GM12864 (cell line): ENCODE measurements at regions not wholly inside any gene's neighbourhood (a gene's known extent, or its start where the extent isn't known, plus 50 kb on each side); places are given as distances from the start of the nearest gene placed in this dataset.

ENCODE experiments used
- DNase-seq: peaks from one replicate; pipeline ENCODE4 v3.0.0-alpha.2; 2011; ENCODE audit warnings: low read depth
- H3K4me3 ChIP-seq: 2 replicates; pipeline ENCODE4 v1.5.1; 2011; ENCODE audit warnings: mild to moderate bottlenecking, low read depth, low read length, control low read depth
- TF ChIP-seq, protein P1 (sequence below): IDR thresholded peaks from 2 replicates; pipeline ENCODE4 v1.5.1; 2011; ENCODE audit warnings: low read depth, mild to moderate bottlenecking, moderate library complexity, low read length, control low read depth, inconsistent platforms; ENCODE audit errors: missing control alignments

DNA sequence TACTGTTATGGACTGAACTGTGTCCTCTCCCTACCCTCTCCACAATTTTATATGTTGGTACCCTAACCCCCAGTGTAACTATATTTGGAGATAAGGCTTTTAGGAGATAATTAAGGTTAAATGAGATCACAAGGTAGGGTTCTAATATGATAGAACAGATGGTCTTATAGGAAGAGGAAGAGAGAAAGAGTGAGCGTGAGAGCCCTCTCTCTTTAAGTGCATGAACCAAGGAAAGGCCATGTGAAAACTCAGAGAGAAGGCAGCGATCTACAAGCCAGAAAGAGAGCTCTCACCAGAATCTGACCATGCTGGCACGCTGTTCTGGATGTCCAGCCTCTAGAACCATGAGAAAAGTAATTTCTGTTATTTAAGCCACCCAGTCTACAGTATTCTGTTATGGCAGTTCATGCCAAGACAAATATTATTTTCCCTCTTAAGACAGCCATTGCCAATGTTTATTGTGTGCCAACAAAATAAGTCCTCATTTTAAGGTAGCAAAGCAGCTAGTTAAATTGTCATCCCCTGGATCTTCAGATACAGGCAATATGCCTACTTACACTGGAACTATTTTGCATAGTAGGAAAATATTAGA lies 336.2 kb downstream of the MID1IP1 start:
- TF ChIP-seq, protein P1, sequence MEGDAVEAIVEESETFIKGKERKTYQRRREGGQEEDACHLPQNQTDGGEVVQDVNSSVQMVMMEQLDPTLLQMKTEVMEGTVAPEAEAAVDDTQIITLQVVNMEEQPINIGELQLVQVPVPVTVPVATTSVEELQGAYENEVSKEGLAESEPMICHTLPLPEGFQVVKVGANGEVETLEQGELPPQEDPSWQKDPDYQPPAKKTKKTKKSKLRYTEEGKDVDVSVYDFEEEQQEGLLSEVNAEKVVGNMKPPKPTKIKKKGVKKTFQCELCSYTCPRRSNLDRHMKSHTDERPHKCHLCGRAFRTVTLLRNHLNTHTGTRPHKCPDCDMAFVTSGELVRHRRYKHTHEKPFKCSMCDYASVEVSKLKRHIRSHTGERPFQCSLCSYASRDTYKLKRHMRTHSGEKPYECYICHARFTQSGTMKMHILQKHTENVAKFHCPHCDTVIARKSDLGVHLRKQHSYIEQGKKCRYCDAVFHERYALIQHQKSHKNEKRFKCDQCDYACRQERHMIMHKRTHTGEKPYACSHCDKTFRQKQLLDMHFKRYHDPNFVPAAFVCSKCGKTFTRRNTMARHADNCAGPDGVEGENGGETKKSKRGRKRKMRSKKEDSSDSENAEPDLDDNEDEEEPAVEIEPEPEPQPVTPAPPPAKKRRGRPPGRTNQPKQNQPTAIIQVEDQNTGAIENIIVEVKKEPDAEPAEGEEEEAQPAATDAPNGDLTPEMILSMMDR = no peak
- no peak for DNase-seq
- H3K4me3 ChIP-seq = no peak overlapping the region

DNA sequence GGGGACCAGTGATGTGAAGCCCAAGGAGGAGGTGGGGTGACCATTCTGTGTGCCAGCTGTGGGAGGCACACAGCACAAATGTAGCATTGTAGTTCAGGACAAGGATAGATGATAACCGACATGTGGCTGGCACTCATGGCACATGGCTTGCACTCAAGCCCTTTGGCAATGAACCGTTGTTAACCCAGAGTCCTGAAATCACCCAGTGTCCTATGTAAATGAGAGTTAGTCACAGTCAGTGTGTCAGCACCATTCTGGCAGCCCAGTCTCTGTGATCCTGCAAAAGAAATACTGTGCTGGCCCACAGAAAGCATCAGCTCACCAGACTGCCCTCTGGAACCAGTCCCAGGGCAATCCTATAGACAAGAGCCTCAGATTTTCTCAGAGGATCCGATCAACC lies 339.3 kb downstream of the MID1IP1 start:
- TF ChIP-seq, protein P1 = no peak
- DNase-seq = no peak
- H3K4me3 ChIP-seq = no peak overlapping the region

DNA sequence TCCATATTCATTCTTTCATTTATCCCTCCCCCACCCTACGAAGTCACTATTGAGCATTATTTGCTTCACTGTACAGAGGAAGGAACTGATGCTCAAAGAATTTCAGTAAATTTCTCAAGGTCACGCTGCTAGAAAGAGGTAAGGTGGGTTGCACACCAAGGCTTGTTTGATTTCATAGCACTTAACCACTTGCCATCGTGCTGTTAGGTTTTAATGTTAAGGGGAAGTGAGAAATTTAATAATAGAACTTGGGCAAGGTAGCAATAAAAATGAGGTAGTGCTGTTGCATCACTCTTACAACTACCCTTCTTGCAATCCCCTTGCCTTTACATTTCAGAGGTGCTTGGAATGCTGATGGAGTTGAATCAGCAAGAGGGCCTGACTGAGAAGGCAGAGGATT lies 343.1 kb downstream of the MID1IP1 start:
- H3K4me3 ChIP-seq = no peak overlapping the region
- DNase-seq = peak; percentile 53
- TF ChIP-seq, protein P1 = no peak

DNA sequence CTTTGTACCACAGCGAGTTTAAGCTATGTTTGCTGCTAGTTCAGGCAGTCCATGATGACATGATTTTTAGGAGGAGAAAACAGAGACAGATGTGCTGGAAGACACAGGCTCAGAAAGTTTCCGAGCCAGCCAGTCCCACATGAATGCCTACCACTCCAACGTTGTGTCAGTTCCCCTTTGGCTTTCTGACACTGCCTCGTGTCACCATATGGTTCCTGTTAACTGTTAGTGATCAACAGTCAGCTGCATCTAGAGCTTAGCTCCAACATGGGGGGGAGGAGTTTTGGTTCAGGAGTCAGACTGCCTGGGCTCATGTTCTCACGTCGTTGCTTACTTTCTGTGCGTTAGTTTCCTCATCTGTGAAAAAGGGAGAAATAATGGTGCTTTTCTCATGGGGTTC lies 343.7 kb downstream of the MID1IP1 start:
- TF ChIP-seq, protein P1 = no peak
- H3K4me3 ChIP-seq = no peak overlapping the region
- DNase-seq = no peak

DNA sequence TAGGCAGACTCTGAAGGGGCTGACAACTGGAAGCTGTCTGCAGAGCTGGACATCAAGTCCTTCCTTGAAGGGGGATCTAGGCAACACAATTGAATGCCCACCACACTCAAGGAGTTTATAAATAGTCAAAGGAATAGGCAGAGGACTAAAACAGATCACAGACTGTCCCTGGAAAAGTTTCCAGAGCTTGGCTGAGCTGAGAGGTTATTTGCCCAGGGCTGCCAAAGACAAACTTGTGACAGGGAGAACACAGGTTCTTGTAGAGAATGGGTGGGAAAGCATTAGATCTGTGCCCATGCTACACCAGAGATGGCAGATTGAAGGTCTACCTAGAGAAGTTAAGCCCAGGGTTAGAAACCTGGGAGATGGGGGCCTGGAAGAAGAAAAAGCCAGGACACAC lies 344.6 kb downstream of the MID1IP1 start:
- no peak for DNase-seq
- H3K4me3 ChIP-seq = no peak overlapping the region
- TF ChIP-seq, protein P1 = no peak

DNA sequence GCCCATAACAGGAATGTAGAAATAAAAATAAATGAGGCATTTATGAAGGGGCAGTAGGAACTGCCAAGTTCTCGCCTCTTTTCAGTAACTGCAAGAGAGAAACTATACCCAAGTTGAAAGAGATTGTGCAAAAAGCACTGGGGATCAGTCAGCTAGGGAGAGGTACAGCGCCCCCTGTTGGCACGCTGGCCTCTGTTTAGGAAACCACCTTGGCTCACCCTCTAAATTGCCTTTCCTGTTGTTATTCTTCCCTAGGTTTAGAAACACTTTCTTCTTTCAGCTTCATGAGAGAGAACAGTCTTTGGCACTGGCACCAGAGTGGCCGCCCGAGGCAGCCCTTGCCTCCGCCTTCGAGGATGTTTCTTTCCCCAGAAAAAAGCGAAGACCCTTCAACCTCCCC lies 348.5 kb downstream of the MID1IP1 start:
- TF ChIP-seq, protein P1 = peak; percentile 75
- no peak overlapping the region for H3K4me3 ChIP-seq
- DNase-seq = no peak

DNA sequence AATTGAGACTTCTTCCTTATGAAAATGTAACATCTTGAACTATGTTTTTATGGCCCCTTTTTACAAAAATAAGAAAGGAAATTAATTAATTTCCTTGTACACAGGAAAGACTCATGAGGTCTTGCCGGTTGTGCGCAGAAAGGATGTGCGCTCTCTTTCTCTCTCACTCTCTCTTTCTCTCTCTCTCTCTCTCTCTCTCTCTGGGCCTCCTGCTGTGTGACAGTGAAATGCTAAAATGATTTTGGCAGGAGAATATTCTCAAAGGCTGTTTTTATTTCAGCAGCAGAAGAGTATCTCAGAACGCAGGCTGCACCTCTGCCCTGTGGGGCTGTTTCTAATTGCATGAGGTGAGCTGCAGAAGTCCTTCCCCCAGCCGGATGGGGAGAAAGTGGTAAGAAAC lies 349.0 kb downstream of the MID1IP1 start:
- TF ChIP-seq, protein P1 = no peak
- DNase-seq = no peak
- H3K4me3 ChIP-seq = no peak overlapping the region
